ENCODE measurements at regions not wholly inside any gene's neighbourhood (a gene's known extent, or its start where the extent isn't known, plus 50 kb on each side); places are given as distances from the start of the nearest gene placed in this dataset.

- Mint-ChIP-seq H3K27ac (no peak overlapping the region), H3K27me3 (peaks cover 8% of the 10 kb centered on the region), H3K4me1 (ENCODE audit: low read depth) (no peaks in the 10 kb centered on the region), H3K9me3 (ENCODE audit: low read depth) (no peaks in the 10 kb centered on the region), H3K36me3 (ENCODE audit: insufficient read depth) (no peaks in the 10 kb centered on the region), H3K4me3 (ENCODE audit: low read depth) (no peak overlapping the region)
- TF ChIP-seq, protein P1, sequence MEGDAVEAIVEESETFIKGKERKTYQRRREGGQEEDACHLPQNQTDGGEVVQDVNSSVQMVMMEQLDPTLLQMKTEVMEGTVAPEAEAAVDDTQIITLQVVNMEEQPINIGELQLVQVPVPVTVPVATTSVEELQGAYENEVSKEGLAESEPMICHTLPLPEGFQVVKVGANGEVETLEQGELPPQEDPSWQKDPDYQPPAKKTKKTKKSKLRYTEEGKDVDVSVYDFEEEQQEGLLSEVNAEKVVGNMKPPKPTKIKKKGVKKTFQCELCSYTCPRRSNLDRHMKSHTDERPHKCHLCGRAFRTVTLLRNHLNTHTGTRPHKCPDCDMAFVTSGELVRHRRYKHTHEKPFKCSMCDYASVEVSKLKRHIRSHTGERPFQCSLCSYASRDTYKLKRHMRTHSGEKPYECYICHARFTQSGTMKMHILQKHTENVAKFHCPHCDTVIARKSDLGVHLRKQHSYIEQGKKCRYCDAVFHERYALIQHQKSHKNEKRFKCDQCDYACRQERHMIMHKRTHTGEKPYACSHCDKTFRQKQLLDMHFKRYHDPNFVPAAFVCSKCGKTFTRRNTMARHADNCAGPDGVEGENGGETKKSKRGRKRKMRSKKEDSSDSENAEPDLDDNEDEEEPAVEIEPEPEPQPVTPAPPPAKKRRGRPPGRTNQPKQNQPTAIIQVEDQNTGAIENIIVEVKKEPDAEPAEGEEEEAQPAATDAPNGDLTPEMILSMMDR (IDR thresholded peaks at IDR 0.05; ENCODE audit: unreplicated experiment) = no peak
- DNase-seq (ENCODE audit: low spot score, unreplicated experiment) = no peak
Measured at GRCh38 chr10:124176349-124177179, 83.2 kb upstream of the CHST15 start.

- H3K27ac Mint-ChIP-seq = no peak overlapping the region
- no peaks in the 10 kb centered on the region for H3K4me1 Mint-ChIP-seq (ENCODE audit: low read depth)
- no peaks in the 10 kb centered on the region for H3K36me3 Mint-ChIP-seq (ENCODE audit: insufficient read depth)
- DNase-seq (ENCODE audit: low spot score, unreplicated experiment) = no peak
- no peak overlapping the region for H3K4me3 Mint-ChIP-seq (ENCODE audit: low read depth)
- H3K27me3 Mint-ChIP-seq = peaks cover 8% of the 10 kb centered on the region
- TF ChIP-seq, protein P1 (IDR thresholded peaks at IDR 0.05; ENCODE audit: unreplicated experiment) = no peak
- no peaks in the 10 kb centered on the region for H3K9me3 Mint-ChIP-seq (ENCODE audit: low read depth)
Measured at GRCh38 chr10:124175701-124176348, 82.4 kb upstream of the CHST15 start.

DNA sequence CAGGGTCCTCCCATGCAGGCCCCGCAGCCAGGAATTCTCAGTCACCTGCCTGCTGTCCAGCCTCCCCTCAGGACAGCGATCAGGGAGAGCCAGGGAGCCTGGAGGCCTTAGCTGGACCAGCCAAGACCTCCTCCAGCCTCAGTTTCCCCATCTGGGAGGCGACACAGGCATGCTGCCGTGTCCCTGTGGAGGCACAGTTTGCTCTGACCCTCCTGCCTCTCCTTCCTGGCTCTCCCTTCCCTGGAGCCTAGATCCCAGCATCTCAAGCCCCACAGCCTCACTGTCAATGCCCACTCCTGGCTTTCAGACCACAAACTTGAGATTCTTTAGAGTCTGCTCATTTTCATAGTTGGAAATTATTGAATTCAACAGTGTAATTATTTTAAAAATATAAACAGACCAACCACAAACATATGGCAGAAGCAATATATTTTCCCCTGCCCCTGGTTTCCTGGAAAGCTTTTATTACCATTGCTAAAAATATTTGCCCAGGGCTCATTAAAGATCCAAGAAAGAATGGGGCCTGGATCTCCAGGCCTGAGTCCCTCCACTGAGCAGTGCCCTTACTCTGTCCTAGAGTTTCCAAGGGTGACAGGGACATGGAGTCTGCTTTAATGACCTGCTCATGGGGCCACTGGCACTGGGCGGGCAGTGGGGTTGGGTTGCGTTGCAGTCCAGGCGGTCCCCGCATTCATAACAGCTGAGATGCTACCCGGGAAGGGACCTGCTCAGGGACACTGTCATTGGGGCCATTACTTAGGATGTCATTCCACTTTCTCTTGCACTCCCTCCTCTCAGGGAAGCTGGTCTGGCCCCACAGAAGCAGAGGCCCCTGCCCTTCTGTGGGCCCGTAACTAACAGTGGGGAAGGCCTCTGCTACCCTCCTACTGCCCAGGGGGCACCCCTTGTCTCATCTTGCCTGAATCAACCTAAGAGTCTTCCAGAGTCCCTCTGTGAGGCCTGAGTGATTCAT, 81.6 kb upstream of the CHST15 start:
- Mint-ChIP-seq H3K9me3 (ENCODE audit: low read depth) (no peaks in the 10 kb centered on the region), H3K27me3 (peaks cover 8% of the 10 kb centered on the region), H3K4me1 (ENCODE audit: low read depth) (no peaks in the 10 kb centered on the region), H3K36me3 (ENCODE audit: insufficient read depth) (no peaks in the 10 kb centered on the region), H3K4me3 (ENCODE audit: low read depth) (no peak overlapping the region), H3K27ac (no peak overlapping the region)
- DNase-seq (ENCODE audit: low spot score, unreplicated experiment) = no peak
- TF ChIP-seq, protein P1 (IDR thresholded peaks at IDR 0.05; ENCODE audit: unreplicated experiment) = no peak

DNA sequence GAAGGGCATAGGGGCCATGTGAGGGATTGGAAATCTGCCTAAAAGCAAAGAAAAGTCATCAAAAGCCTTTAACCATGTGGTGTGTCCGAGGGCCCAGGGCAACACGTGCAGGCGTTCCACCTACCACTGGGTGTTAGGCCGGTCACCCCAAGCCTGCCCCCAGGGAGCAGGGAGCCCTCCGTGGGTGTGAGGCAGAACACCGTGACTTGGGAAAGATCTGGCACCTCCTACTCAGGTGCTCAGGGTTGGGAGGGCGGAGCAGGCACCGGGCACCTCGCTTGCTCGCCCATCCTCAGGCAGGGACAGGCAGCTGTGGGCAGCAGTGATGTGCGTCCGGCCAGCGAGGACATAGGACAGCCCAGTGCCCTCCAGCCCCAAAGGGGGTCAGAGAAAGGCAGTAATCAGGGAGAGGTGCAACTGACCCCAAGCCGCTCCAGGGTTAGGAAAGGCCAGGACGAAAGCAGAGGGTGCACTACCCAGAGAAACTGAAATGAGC, 80.7 kb upstream of the CHST15 start:
- no peak overlapping the region for H3K27ac Mint-ChIP-seq
- TF ChIP-seq, protein P1 (IDR thresholded peaks at IDR 0.05; ENCODE audit: unreplicated experiment) = no peak
- no peak overlapping the region for H3K4me3 Mint-ChIP-seq (ENCODE audit: low read depth)
- H3K27me3 Mint-ChIP-seq = peaks cover 8% of the 10 kb centered on the region
- H3K36me3 Mint-ChIP-seq (ENCODE audit: insufficient read depth) = no peaks in the 10 kb centered on the region
- no peak for DNase-seq (ENCODE audit: low spot score, unreplicated experiment)
- no peaks in the 10 kb centered on the region for H3K9me3 Mint-ChIP-seq (ENCODE audit: low read depth)
- no peaks in the 10 kb centered on the region for H3K4me1 Mint-ChIP-seq (ENCODE audit: low read depth)
